GM23338 (cell line): ENCODE measurements at regions not wholly inside any gene's neighbourhood (a gene's known extent, or its start where the extent isn't known, plus 50 kb on each side); places are given as distances from the start of the nearest gene placed in this dataset.

Experiments used
- CREB1 ChIP-seq: fragments of 250-450 bp; sonication (Bioruptor Pico); IDR thresholded peaks from 2 replicates; pipeline ENCODE4 v1.5.0; 2020; ENCODE audit warnings: low read depth, mild to moderate bottlenecking, moderate library complexity
- CTCF ChIP-seq, 2 experiments: fragments of 200-600 bp in 1 of 2; sonication (generic) in 1 of 2; conservative IDR thresholded peaks; 2 replicates each; pipeline versions ENCODE4 v1.5.1 to v1.6.1; 2016 to 2017; ENCODE audit warnings: antibody characterized with exemption in 2 of 2, low read depth in 2 of 2, mild to moderate bottlenecking in 2 of 2, moderate library complexity in 1 of 2
- EZH2 ChIP-seq: fragments of 200-600 bp; sonication (generic); IDR thresholded peaks from one replicate; pipeline ENCODE4 v1.8.0; 2017; ENCODE audit warnings: antibody characterized with exemption, mild to moderate bottlenecking, low read depth; ENCODE audit not compliant: unreplicated experiment
- EZH2phosphoT487 ChIP-seq: fragments of 200-600 bp; sonication (generic); IDR thresholded peaks from one replicate; pipeline ENCODE4 v1.8.1; 2018; ENCODE audit warnings: antibody characterized with exemption; ENCODE audit not compliant: unreplicated experiment
- JUNB ChIP-seq: IDR thresholded peaks from one replicate; pipeline ENCODE4 v1.6.1; 2016; ENCODE audit warnings: antibody characterized with exemption; ENCODE audit not compliant: unreplicated experiment
- POLR2AphosphoS5 ChIP-seq: IDR thresholded peaks from 2 replicates; pipeline ENCODE4 v1.6.1; 2016; ENCODE audit warnings: antibody characterized with exemption, low read depth
- REST ChIP-seq: IDR thresholded peaks from one replicate; pipeline ENCODE4 v1.6.1; 2018; ENCODE audit warnings: antibody characterized with exemption; ENCODE audit not compliant: unreplicated experiment

- TF ChIP-seq CTCF (conservative IDR thresholded peaks at IDR 0.05; ENCODE audit: low read depth in 2 of 2) (no peak), REST (no peak), EZH2 (no peak), POLR2AphosphoS5 (no peak), JUNB (no peak), EZH2phosphoT487 (no peak), CREB1 (CRISPR knock-in tag) (no peak)
Observed at GRCh38 chr2:66782780-66783361, 347.9 kb downstream of the MEIS1 start.
